IMR-90 (cell line): ENCODE measurements at regions not wholly inside any gene's neighbourhood (a gene's known extent, or its start where the extent isn't known, plus 50 kb on each side); places are given as distances from the start of the nearest gene placed in this dataset.

ENCODE experiments used
- ATAC-seq: fragments of 200-7000 bp; cut with Tn5 transposase; 2 replicates; pipeline ENCODE4 v1.9.1; 2020; ENCODE audit warnings: low read depth, mild to moderate bottlenecking, moderate library complexity
- BruUV-seq: library from RNA; stranded (reverse); fragments of 400-500 nt; replicated peaks from 2 replicates; lab custom pipeline; 2021; lab: Mats Ljungman, UMichigan
- CTCF ChIA-PET: fragments of 300-600 bp; formaldehyde crosslinking; extraction: SDS; loops from one replicate; lab custom pipeline; 2021; ENCODE audit warnings: antibody characterized with exemption; lab: Yijun Ruan, JAX
- POLR2A ChIA-PET: fragments of 300-600 bp; sonication (Branson Sonifier 250); formaldehyde crosslinking; loops from one replicate; lab custom pipeline; 2022; ENCODE audit warnings: antibody characterized with exemption; ENCODE audit not compliant: unreplicated experiment; lab: Charles Lee
- DNase-seq: peaks from one replicate; pipeline ENCODE4 v3.0.0; 2013
- H2AFZ ChIP-seq: replicated peaks from 2 replicates; pipeline ENCODE3; 2013; ENCODE audit warnings: low read length, mild to moderate bottlenecking; ENCODE audit not compliant: poor library complexity
- H2AK5ac ChIP-seq: 2 replicates; pipeline ENCODE4 v1.6.1; 2013; ENCODE audit warnings: low read depth, low read length, inconsistent platforms
- H2AK9ac ChIP-seq: replicated peaks from 2 replicates; pipeline ENCODE3; 2013; ENCODE audit warnings: mild to moderate bottlenecking, low read depth, low read length, moderate library complexity; ENCODE audit not compliant: poor library complexity
- H2BK120ac ChIP-seq: 2 replicates; pipeline ENCODE4 v1.6.1; 2013; ENCODE audit warnings: low read depth, low read length, inconsistent platforms
- H2BK15ac ChIP-seq: 3 replicates; pipeline ENCODE4 v1.6.1; 2013; ENCODE audit warnings: low read depth, low read length, inconsistent platforms
- H2BK20ac ChIP-seq: 2 replicates; pipeline ENCODE4 v1.6.1; 2013; ENCODE audit warnings: low read depth, mild to moderate bottlenecking, inconsistent platforms, low read length, moderate library complexity
- H2BK5ac ChIP-seq: 2 replicates; pipeline ENCODE4 v1.6.1; 2013; ENCODE audit warnings: mild to moderate bottlenecking, low read depth, low read length, inconsistent platforms; ENCODE audit not compliant: poor library complexity, severe bottlenecking
- H3K14ac ChIP-seq: replicated peaks from 2 replicates; pipeline ENCODE4 v1.6.1; 2013; ENCODE audit warnings: low read depth, low read length, inconsistent platforms
- H3K18ac ChIP-seq: 2 replicates; pipeline ENCODE4 v1.6.1; 2013; ENCODE audit warnings: low read depth, low read length, control low read depth
- H3K23ac ChIP-seq: 2 replicates; pipeline ENCODE4 v1.6.1; 2013; ENCODE audit warnings: low read depth, low read length, inconsistent platforms
- H3K27ac ChIP-seq: 2 replicates; pipeline ENCODE4 v1.5.1; 2013; ENCODE audit warnings: mild to moderate bottlenecking, control low read depth, low read length; ENCODE audit not compliant: insufficient read depth
- H3K27me3 ChIP-seq: 2 replicates; pipeline ENCODE4 v1.6.1; 2013; ENCODE audit warnings: low read length; ENCODE audit not compliant: control insufficient read depth, insufficient read depth
- H3K36me3 ChIP-seq: 2 replicates; pipeline ENCODE4 v1.6.1; 2013; ENCODE audit warnings: low read length, mixed read lengths; ENCODE audit not compliant: control insufficient read depth, insufficient read depth
- H3K4ac ChIP-seq: 2 replicates; pipeline ENCODE4 v1.6.1; 2013; ENCODE audit warnings: low read depth, low read length, inconsistent platforms
- H3K4me1 ChIP-seq: 2 replicates; pipeline ENCODE4 v1.6.1; 2013; ENCODE audit warnings: low read length, mixed read lengths; ENCODE audit not compliant: control insufficient read depth, insufficient read depth
- H3K4me2 ChIP-seq: 2 replicates; pipeline ENCODE4 v1.6.1; 2013; ENCODE audit warnings: low read depth, mild to moderate bottlenecking, control low read depth, low read length, moderate library complexity
- H3K4me3 ChIP-seq: 2 replicates; pipeline ENCODE4 v1.5.1; 2013; ENCODE audit warnings: low read depth, mild to moderate bottlenecking, control low read depth, low read length, moderate library complexity; ENCODE audit not compliant: insufficient read depth
- H3K56ac ChIP-seq: 2 replicates; pipeline ENCODE4 v1.6.1; 2013; ENCODE audit warnings: low read length, inconsistent platforms; ENCODE audit not compliant: insufficient read depth; ENCODE audit errors: extremely low read depth
- H3K79me1 ChIP-seq, 2 experiments: 2 replicates each; pipeline ENCODE4 v1.6.1; 2013; ENCODE audit warnings: low read length in 2 of 2, inconsistent platforms in 1 of 2, low read depth in 1 of 2
- H3K9ac ChIP-seq: 2 replicates; pipeline ENCODE4 v1.6.1; 2013; ENCODE audit warnings: low read depth, low read length, control low read depth
- H3K9me1 ChIP-seq: 2 replicates; pipeline ENCODE4 v1.6.1; 2013; ENCODE audit warnings: low read length, inconsistent platforms; ENCODE audit not compliant: insufficient read depth
- H3K9me3 ChIP-seq: 2 replicates; pipeline ENCODE4 v1.6.1; 2013; ENCODE audit warnings: low read length; ENCODE audit not compliant: control insufficient read depth, insufficient read depth
- H4K20me1 ChIP-seq: 2 replicates; pipeline ENCODE4 v1.6.1; 2013; ENCODE audit warnings: low read length, inconsistent platforms; ENCODE audit not compliant: insufficient read depth
- H4K5ac ChIP-seq: 2 replicates; pipeline ENCODE4 v1.6.1; 2013; ENCODE audit warnings: mild to moderate bottlenecking, low read depth, low read length, control low read depth
- H4K8ac ChIP-seq, 2 experiments: 2 replicates each; pipeline ENCODE4 v1.6.1; 2013; ENCODE audit warnings: low read depth in 2 of 2, low read length in 2 of 2, control low read depth in 1 of 2, inconsistent platforms in 1 of 2
- H4K91ac ChIP-seq: 2 replicates; pipeline ENCODE4 v1.6.1; 2013; ENCODE audit warnings: low read depth, low read length, inconsistent platforms; ENCODE audit not compliant: insufficient read depth
- CHD1 ChIP-seq: IDR thresholded peaks from 2 replicates; pipeline ENCODE4 v1.6.1; 2012; ENCODE audit warnings: low read depth, low read length, improper control_type of control experiment
- ELK1 ChIP-seq: fragments of 150-350 bp; IDR thresholded peaks from 2 replicates; pipeline ENCODE4 v1.6.1; 2016; ENCODE audit warnings: low read depth, mild to moderate bottlenecking, low read length, moderate library complexity, borderline replicate concordance
- FOS ChIP-seq: fragments of 150-350 bp; IDR thresholded peaks from 2 replicates; pipeline ENCODE4 v1.6.1; 2016; ENCODE audit warnings: low read depth, low read length
- MAFK ChIP-seq: IDR thresholded peaks from 2 replicates; pipeline ENCODE4 v1.6.1; 2012; ENCODE audit warnings: low read depth, low read length, improper control_type of control experiment
- MAZ ChIP-seq: IDR thresholded peaks from 2 replicates; pipeline ENCODE4 v1.6.1; 2012; ENCODE audit warnings: low read depth, mild to moderate bottlenecking, low read length, improper control_type of control experiment, moderate library complexity, borderline replicate concordance
- MXI1 ChIP-seq: IDR thresholded peaks from 2 replicates; pipeline ENCODE4 v1.6.1; 2012; ENCODE audit warnings: low read depth, mild to moderate bottlenecking, low read length, moderate library complexity, borderline replicate concordance
- POLR2A ChIP-seq: IDR thresholded peaks from 2 replicates; pipeline ENCODE4 v1.6.1; 2012; ENCODE audit warnings: mild to moderate bottlenecking, low read depth, low read length
- RCOR1 ChIP-seq: IDR thresholded peaks from 2 replicates; pipeline ENCODE4 v1.6.1; 2012; ENCODE audit warnings: mild to moderate bottlenecking, low read length, improper control_type of control experiment; ENCODE audit not compliant: insufficient replicate concordance
- RFX5 ChIP-seq: IDR thresholded peaks from 2 replicates; pipeline ENCODE4 v1.8.0; 2012; ENCODE audit warnings: low read depth, mild to moderate bottlenecking, low read length, moderate library complexity
- USF2 ChIP-seq: fragments of 150-350 bp; IDR thresholded peaks from 2 replicates; pipeline ENCODE4 v1.6.1; 2017; ENCODE audit warnings: mild to moderate bottlenecking, antibody characterized with exemption, low read length, low read depth
- WGBS, 2 experiments: methylation state at CpG; one replicate each; pipeline versions ENCODE4 v1.1.5 to v1.1.7; 2013; ENCODE audit warnings: missing lambda C conversion rate in 2 of 2; ENCODE audit not compliant: insufficient read length in 1 of 2; ENCODE audit errors: extremely low coverage in 2 of 2; 5-methylcytosine and 5-hydroxymethylcytosine counted together
- dilution Hi-C: fragments of 300-500 bp; cut with HindIII; formaldehyde crosslinking; loops from one replicate; pipeline ENCODE4 v1.14.3; 2018; ENCODE audit warnings: low sequenced_read_pairs; ENCODE audit not compliant: unreplicated experiment
- in situ Hi-C: fragments of 300-500 bp; cut with MboI; formaldehyde crosslinking; loops from 3 replicates; pipeline ENCODE4 v1.14.3; 2019; ENCODE audit warnings: low sequenced_read_pairs, inconsistent platforms, mixed read lengths
- intact Hi-C: fragments of 100-400 bp; cut with micrococcal nuclease; formaldehyde crosslinking; loops from 2 replicates; pipeline ENCODE4 v1.10.0; 2022

GRCh38 chr4:79064806-79065205 is 125.6 kb upstream of the PAQR3 start:
- WGBS, 2 experiments = no CpG with 5 or more reads among the region's 3 CpGs
- Histone ChIP-seq H4K8ac (no peak overlapping the region), H3K9ac (no peak overlapping the region), H3K36me3 (no peaks in the 10 kb centered on the region), H2BK5ac (no peak overlapping the region), H3K79me1 (no peaks in the 10 kb centered on the region), H2BK20ac (no peak overlapping the region), H3K56ac (no peak overlapping the region), H4K20me1 (no peaks in the 10 kb centered on the region), H3K4ac (no peak overlapping the region), H4K5ac (no peak overlapping the region), H2AK9ac (no peak overlapping the region), H3K18ac (no peak overlapping the region), H3K4me2 (no peak overlapping the region), H2AK5ac (no peak overlapping the region), H3K9me1 (no peaks in the 10 kb centered on the region), H2AFZ (no peak overlapping the region), H3K23ac (no peak overlapping the region), H3K4me3 (no peak overlapping the region), H2BK15ac (no peak overlapping the region), H3K4me1 (no peaks in the 10 kb centered on the region), H3K27ac (no peak overlapping the region), H3K9me3 (no peaks in the 10 kb centered on the region), H2BK120ac (no peak overlapping the region), H3K14ac (no peak overlapping the region), H4K91ac (no peak overlapping the region), H3K27me3 (no peaks in the 10 kb centered on the region)
- ChIA-PET POLR2A (no interaction called here), CTCF (no interaction called here)
- intact Hi-C loops = no loop called here
- no peak for ATAC-seq
- no peak for DNase-seq
- dilution Hi-C loops = no loop called here
- TF ChIP-seq CHD1 (no peak), MAFK (no peak), FOS (no peak), POLR2A (no peak), RCOR1 (no peak), ELK1 (no peak), RFX5 (no peak), MXI1 (no peak), USF2 (no peak), MAZ (no peak)
- no TSS peak for BruUV-seq
- in situ Hi-C loops = no loop called here
